Caco-2 (cell line): ENCODE measurements at regions not wholly inside any gene's neighbourhood (a gene's known extent, or its start where the extent isn't known, plus 50 kb on each side); places are given as distances from the start of the nearest gene placed in this dataset.

Source experiments
- BruUV-seq: library from RNA; stranded (reverse); fragments of 400-500 nt; replicated peaks from 2 replicates; lab custom pipeline; 2021; lab: Mats Ljungman, UMichigan
- CTCF ChIA-PET: fragments of 300-600 bp; sonication (Branson Sonifier 250); formaldehyde crosslinking; loops from one replicate; lab custom pipeline; 2022; ENCODE audit warnings: antibody characterized with exemption; lab: Charles Lee
- POLR2A ChIA-PET: fragments of 300-600 bp; sonication (Branson Sonifier 250); formaldehyde crosslinking; loops from one replicate; lab custom pipeline; 2022; ENCODE audit warnings: antibody characterized with exemption; lab: Charles Lee
- DNase-seq, 2 experiments: peaks; one replicate each; pipeline versions ENCODE4 v3.0.0 to v3.0.0-alpha.2; 2020 to 2022
- H3K27me3 ChIP-seq: replicated peaks from 2 replicates; pipeline ENCODE4 v1.6.0; 2011; ENCODE audit warnings: low read length; ENCODE audit not compliant: control insufficient read depth, insufficient read depth
- H3K36me3 ChIP-seq: 2 replicates; pipeline ENCODE4 v1.5.1; 2011; ENCODE audit warnings: low read length; ENCODE audit not compliant: control insufficient read depth, insufficient read depth
- H3K4me1 ChIP-seq: fragments of 250-450 bp; sonication (Bioruptor Pico); 2 replicates; pipeline ENCODE4 v1.5.1; 2020; ENCODE audit warnings: mild to moderate bottlenecking
- H3K4me3 ChIP-seq: 2 replicates; pipeline ENCODE4 v1.5.1; 2011; ENCODE audit warnings: low read depth, mild to moderate bottlenecking, control low read depth, low read length
- H3K9me3 ChIP-seq: fragments of 250-450 bp; sonication (Bioruptor Pico); 2 replicates; pipeline ENCODE4 v1.5.1; 2020; ENCODE audit warnings: mild to moderate bottlenecking, moderate library complexity
- H3K27ac Mint-ChIP-seq: one replicate; pipeline ENCODE4 v1.8.0; 2022; ENCODE audit warnings: mixed read lengths; ENCODE audit not compliant: unreplicated experiment
- H3K27me3 Mint-ChIP-seq: one replicate; pipeline ENCODE4 v1.8.0; 2022; ENCODE audit warnings: mixed read lengths; ENCODE audit not compliant: insufficient read depth, unreplicated experiment
- H3K36me3 Mint-ChIP-seq: one replicate; pipeline ENCODE4 v1.8.0; 2022; ENCODE audit warnings: mild to moderate bottlenecking, mixed read lengths; ENCODE audit not compliant: insufficient read depth, unreplicated experiment
- H3K4me1 Mint-ChIP-seq: one replicate; pipeline ENCODE4 v1.8.0; 2022; ENCODE audit warnings: low read depth, mixed read lengths; ENCODE audit not compliant: unreplicated experiment
- H3K4me3 Mint-ChIP-seq: one replicate; pipeline ENCODE4 v1.8.0; 2022; ENCODE audit warnings: mild to moderate bottlenecking, moderate library complexity, mixed read lengths; ENCODE audit not compliant: unreplicated experiment
- H3K9me3 Mint-ChIP-seq: one replicate; pipeline ENCODE4 v1.8.0; 2022; ENCODE audit warnings: mixed read lengths; ENCODE audit not compliant: unreplicated experiment
- CTCF ChIP-seq, 2 experiments: fragments of 200-600 bp in 1 of 2; IDR thresholded peaks; 1 replicate in 1 of 2; 2 replicates in 1 of 2; pipeline versions ENCODE4 v1.5.1 to v1.8.0; 2011 to 2022; ENCODE audit warnings: antibody characterized with exemption in 1 of 2, control low read depth in 1 of 2, inconsistent platforms in 1 of 2, low read depth in 1 of 2, low read length in 1 of 2, mild to moderate bottlenecking in 1 of 2, moderate library complexity in 1 of 2; ENCODE audit not compliant: insufficient read depth in 1 of 2, severe bottlenecking in 1 of 2, unreplicated experiment in 1 of 2
- intact Hi-C: fragments of 100-400 bp; cut with micrococcal nuclease; formaldehyde crosslinking; loops from one replicate; pipeline ENCODE4 v1.10.0; 2022; ENCODE audit not compliant: unreplicated experiment

- no peaks in the 10 kb centered on the region for H3K27me3 Mint-ChIP-seq
- POLR2A ChIA-PET = no interaction called here
- intact Hi-C loops = loop anchor here (10.0 kb wide), 1 partner anchor 252 kb away; no protein-coding TSS in a partner anchor
- BruUV-seq = no TSS peak
- peaks cover 12% of the 10 kb centered on the region; the same call in 1 of the 2 replicates for H3K9me3 ChIP-seq
- H3K36me3 ChIP-seq = no peaks in the 10 kb centered on the region
- H3K4me1 ChIP-seq = no peaks in the 10 kb centered on the region
- no peak overlapping the region for H3K27ac Mint-ChIP-seq
- H3K36me3 Mint-ChIP-seq = no peaks in the 10 kb centered on the region
- peaks cover 29% of the 10 kb centered on the region for H3K9me3 Mint-ChIP-seq
- H3K27me3 ChIP-seq = peaks cover 1% of the 10 kb centered on the region; the same call in 1 of the 2 replicates
- no peak overlapping the region for H3K4me3 Mint-ChIP-seq
- CTCF ChIA-PET = no interaction called here
- DNase-seq = no peak
- H3K4me1 Mint-ChIP-seq = no peaks in the 10 kb centered on the region
- no peak overlapping the region for H3K4me3 ChIP-seq
- no peak for TF ChIP-seq CTCF (IDR thresholded peaks at IDR 0.05; ENCODE audit: insufficient read depth in 1 of 2, low read depth in 1 of 2, low read length in 1 of 2, severe bottlenecking in 1 of 2, unreplicated experiment in 1 of 2)
Observed at GRCh38 chr11:79702303-79702702, 261.5 kb upstream of the TENM4 start.

GRCh38 chr11:79699246-79699645 is 258.4 kb upstream of the TENM4 start:
- Mint-ChIP-seq H3K27ac (no peak overlapping the region), H3K4me3 (no peak overlapping the region), H3K36me3 (no peaks in the 10 kb centered on the region), H3K4me1 (no peaks in the 10 kb centered on the region), H3K9me3 (peaks cover 29% of the 10 kb centered on the region), H3K27me3 (no peaks in the 10 kb centered on the region)
- BruUV-seq = no TSS peak
- Histone ChIP-seq H3K9me3 (peaks cover 12% of the 10 kb centered on the region; the same call in 1 of the 2 replicates), H3K27me3 (peaks cover 1% of the 10 kb centered on the region; the same call in 1 of the 2 replicates), H3K36me3 (no peaks in the 10 kb centered on the region), H3K4me1 (no peaks in the 10 kb centered on the region), H3K4me3 (no peak overlapping the region)
- intact Hi-C loops = no loop called here
- ChIA-PET CTCF (no interaction called here), POLR2A (no interaction called here)
- no peak for TF ChIP-seq CTCF (IDR thresholded peaks at IDR 0.05; ENCODE audit: insufficient read depth in 1 of 2, low read depth in 1 of 2, low read length in 1 of 2, severe bottlenecking in 1 of 2, unreplicated experiment in 1 of 2)
- no peak for DNase-seq

GRCh38 chr11:79697905-79698304 is 257.1 kb upstream of the TENM4 start:
- Mint-ChIP-seq H3K4me3 (no peak overlapping the region), H3K27ac (no peak overlapping the region), H3K9me3 (peaks cover 22% of the 10 kb centered on the region), H3K36me3 (no peaks in the 10 kb centered on the region), H3K27me3 (no peaks in the 10 kb centered on the region), H3K4me1 (no peaks in the 10 kb centered on the region)
- peaks cover 12% of the 10 kb centered on the region; the same call in 1 of the 2 replicates for H3K9me3 ChIP-seq
- no TSS peak for BruUV-seq
- no peaks in the 10 kb centered on the region for H3K4me1 ChIP-seq
- peaks cover 1% of the 10 kb centered on the region; the same call in 1 of the 2 replicates for H3K27me3 ChIP-seq
- no peaks in the 10 kb centered on the region for H3K36me3 ChIP-seq
- no peak overlapping the region for H3K4me3 ChIP-seq
- CTCF ChIA-PET = no interaction called here
- no peak for TF ChIP-seq CTCF (IDR thresholded peaks at IDR 0.05; ENCODE audit: insufficient read depth in 1 of 2, low read depth in 1 of 2, low read length in 1 of 2, severe bottlenecking in 1 of 2, unreplicated experiment in 1 of 2)
- POLR2A ChIA-PET = interaction anchor here (0.6 kb wide), 1 partner anchor 88 kb away, joined by 3 read pairs; no protein-coding TSS in a partner anchor
- no peak for DNase-seq
- intact Hi-C loops = no loop called here
